Immature natural killer cell (primary cell): ENCODE measurements at regions not wholly inside any gene's neighbourhood (a gene's known extent, or its start where the extent isn't known, plus 50 kb on each side); places are given as distances from the start of the nearest gene placed in this dataset.
A peak's percentile ranks its signal among the peaks of the same experiment; 100 is the strongest.

ENCODE experiments used
- DNase-seq, 3 donors: peaks; one replicate each; pipeline ENCODE4 v3.0.0; 2022; ENCODE audit warnings: mixed read lengths in 1 of 3
- H3K27ac Mint-ChIP-seq, 6 donors: one replicate each; pipeline ENCODE4 v1.8.0; 2020; ENCODE audit warnings: mixed read lengths in 6 of 6, mild to moderate bottlenecking in 5 of 6, inconsistent platforms in 4 of 6, moderate library complexity in 3 of 6
- H3K27me3 Mint-ChIP-seq, 3 donors: one replicate each; pipeline ENCODE4 v1.8.0; 2020 to 2021; ENCODE audit warnings: low read depth in 3 of 3, mild to moderate bottlenecking in 3 of 3, mixed read lengths in 3 of 3, moderate library complexity in 3 of 3, inconsistent platforms in 1 of 3
- H3K36me3 Mint-ChIP-seq, 3 donors: one replicate each; pipeline ENCODE4 v1.8.0; 2020; ENCODE audit warnings: mixed read lengths in 3 of 3, inconsistent platforms in 2 of 3, mild to moderate bottlenecking in 2 of 3
- H3K4me1 Mint-ChIP-seq, 2 donors: one replicate each; pipeline ENCODE4 v1.8.0; 2020; ENCODE audit warnings: inconsistent platforms in 2 of 2, mild to moderate bottlenecking in 2 of 2, mixed read lengths in 2 of 2, moderate library complexity in 1 of 2
- H3K4me3 Mint-ChIP-seq, 5 donors: one replicate each; pipeline ENCODE4 v1.8.0; 2020; ENCODE audit warnings: mild to moderate bottlenecking in 5 of 5, mixed read lengths in 5 of 5, inconsistent platforms in 3 of 5, moderate library complexity in 3 of 5
- H3K9me3 Mint-ChIP-seq, 6 donors: one replicate each; pipeline ENCODE4 v1.8.0; 2020; ENCODE audit warnings: mild to moderate bottlenecking in 6 of 6, mixed read lengths in 6 of 6, inconsistent platforms in 4 of 6, moderate library complexity in 3 of 6

- peaks cover 0 to 3% (median 0%) of the 10 kb centered on the region in 3 donors for H3K36me3 Mint-ChIP-seq
- H3K9me3 Mint-ChIP-seq: peaks cover 0 to 12% (median 4%) of the 10 kb centered on the region in 6 donors
- no peak overlapping the region for H3K27ac Mint-ChIP-seq
- H3K27me3 Mint-ChIP-seq: peaks cover 15 to 25% (median 22%) of the 10 kb centered on the region in 3 donors
- no peak overlapping the region for H3K4me3 Mint-ChIP-seq
- peak; percentile 7 to 33 (median 31) for DNase-seq
- peaks cover 7 to 8% of the 10 kb centered on the region in 2 donors for H3K4me1 Mint-ChIP-seq
These were observed 84.9 kb upstream of the SDK2 start for GRCh38 chr17:73729101-73729500.

- H3K36me3 Mint-ChIP-seq: peaks cover 0 to 3% (median 0%) of the 10 kb centered on the region in 3 donors
- H3K4me1 Mint-ChIP-seq: peaks cover 7 to 8% of the 10 kb centered on the region in 2 donors
- H3K4me3 Mint-ChIP-seq: no peak overlapping the region
- H3K27ac Mint-ChIP-seq: no peak overlapping the region
- peaks cover 12 to 30% (median 30%) of the 10 kb centered on the region in 3 donors for H3K27me3 Mint-ChIP-seq
- no peak for DNase-seq
- peaks cover 0 to 12% (median 4%) of the 10 kb centered on the region in 6 donors for H3K9me3 Mint-ChIP-seq
These were observed 87.5 kb upstream of the SDK2 start for GRCh38 chr17:73731733-73732132.

- peaks cover 0 to 12% (median 4%) of the 10 kb centered on the region in 6 donors for H3K9me3 Mint-ChIP-seq
- peaks cover 9 to 31% (median 28%) of the 10 kb centered on the region in 3 donors for H3K27me3 Mint-ChIP-seq
- DNase-seq: no peak
- H3K4me1 Mint-ChIP-seq: peaks cover 7 to 8% of the 10 kb centered on the region in 2 donors
- H3K36me3 Mint-ChIP-seq: peaks cover 0 to 3% (median 0%) of the 10 kb centered on the region in 3 donors
- H3K4me3 Mint-ChIP-seq: no peak overlapping the region
- no peak overlapping the region for H3K27ac Mint-ChIP-seq
These were observed 89.3 kb upstream of the SDK2 start for GRCh38 chr17:73733517-73733916.

GRCh38 chr17:73735245-73735644, 91.0 kb upstream of the SDK2 start:
- Mint-ChIP-seq H3K27ac (no peak overlapping the region), H3K4me1 (peaks cover 5 to 7% of the 10 kb centered on the region in 2 donors), H3K36me3 (peaks cover 0 to 3% (median 0%) of the 10 kb centered on the region in 3 donors), H3K9me3 (peaks cover 0 to 12% (median 4%) of the 10 kb centered on the region in 6 donors), H3K4me3 (no peak overlapping the region), H3K27me3 (peaks cover 9 to 29% (median 26%) of the 10 kb centered on the region in 3 donors)
- DNase-seq: no peak

GRCh38 chr17:73738751-73739575, 94.7 kb upstream of the SDK2 start:
- no peak for DNase-seq
- Mint-ChIP-seq H3K4me3 (no peak overlapping the region), H3K9me3 (no peaks in the 10 kb centered on the region), H3K27ac (no peak overlapping the region), H3K27me3 (peaks cover 4 to 13% (median 10%) of the 10 kb centered on the region in 3 donors), H3K4me1 (peaks cover 14 to 15% of the 10 kb centered on the region in 2 donors), H3K36me3 (no peaks in the 10 kb centered on the region)

GRCh38 chr17:73740370-73740769, 96.1 kb upstream of the SDK2 start:
- Mint-ChIP-seq H3K36me3 (no peaks in the 10 kb centered on the region), H3K4me1 (peaks cover 14 to 15% of the 10 kb centered on the region in 2 donors), H3K27ac (no peak overlapping the region), H3K9me3 (no peaks in the 10 kb centered on the region), H3K4me3 (peak overlapping the region in 1 of 5 donors; percentile 40), H3K27me3 (peaks cover 5 to 6% (median 6%) of the 10 kb centered on the region in 3 donors)
- no peak for DNase-seq

- H3K9me3 Mint-ChIP-seq: no peaks in the 10 kb centered on the region
- peaks cover 14 to 15% of the 10 kb centered on the region in 2 donors for H3K4me1 Mint-ChIP-seq
- no peak overlapping the region for H3K27ac Mint-ChIP-seq
- DNase-seq: no peak
- no peaks in the 10 kb centered on the region for H3K36me3 Mint-ChIP-seq
- peaks cover 3 to 6% (median 5%) of the 10 kb centered on the region in 3 donors for H3K27me3 Mint-ChIP-seq
- H3K4me3 Mint-ChIP-seq: no peak overlapping the region
These were observed 98.7 kb upstream of the SDK2 start for GRCh38 chr17:73742948-73743381.

GRCh38 chr17:73743518-73744201, 99.4 kb upstream of the SDK2 start:
- peaks cover 14 to 15% of the 10 kb centered on the region in 2 donors for H3K4me1 Mint-ChIP-seq
- H3K36me3 Mint-ChIP-seq: no peaks in the 10 kb centered on the region
- no peaks in the 10 kb centered on the region for H3K9me3 Mint-ChIP-seq
- H3K27ac Mint-ChIP-seq: no peak overlapping the region
- peaks cover 2 to 5% (median 3%) of the 10 kb centered on the region in 3 donors for H3K27me3 Mint-ChIP-seq
- no peak overlapping the region for H3K4me3 Mint-ChIP-seq
- no peak for DNase-seq

GRCh38 chr17:73744411-73744810, 100.2 kb upstream of the SDK2 start:
- H3K4me3 Mint-ChIP-seq: no peak overlapping the region
- peak overlapping the region in 1 of 6 donors; percentile 40 for H3K27ac Mint-ChIP-seq
- H3K4me1 Mint-ChIP-seq: peaks cover 14 to 15% of the 10 kb centered on the region in 2 donors
- no peaks in the 10 kb centered on the region for H3K36me3 Mint-ChIP-seq
- peaks cover 0 to 5% (median 3%) of the 10 kb centered on the region in 3 donors for H3K27me3 Mint-ChIP-seq
- DNase-seq: no peak
- no peaks in the 10 kb centered on the region for H3K9me3 Mint-ChIP-seq

GRCh38 chr17:73746314-73747073, 102.2 kb upstream of the SDK2 start:
- no peak overlapping the region for H3K4me3 Mint-ChIP-seq
- H3K27ac Mint-ChIP-seq: no peak overlapping the region
- no peak for DNase-seq
- peaks cover 0 to 5% (median 2%) of the 10 kb centered on the region in 3 donors for H3K27me3 Mint-ChIP-seq
- H3K4me1 Mint-ChIP-seq: no peaks in the 10 kb centered on the region
- H3K36me3 Mint-ChIP-seq: no peaks in the 10 kb centered on the region
- H3K9me3 Mint-ChIP-seq: no peaks in the 10 kb centered on the region

- H3K27ac Mint-ChIP-seq: no peak overlapping the region
- no peak for DNase-seq
- no peak overlapping the region for H3K4me3 Mint-ChIP-seq
- no peaks in the 10 kb centered on the region for H3K36me3 Mint-ChIP-seq
- H3K4me1 Mint-ChIP-seq: no peaks in the 10 kb centered on the region
- H3K27me3 Mint-ChIP-seq: peaks cover 0 to 5% (median 2%) of the 10 kb centered on the region in 3 donors
- no peaks in the 10 kb centered on the region for H3K9me3 Mint-ChIP-seq
These were observed 103.2 kb upstream of the SDK2 start for GRCh38 chr17:73747221-73748002.

- Mint-ChIP-seq H3K9me3 (no peaks in the 10 kb centered on the region), H3K4me1 (no peaks in the 10 kb centered on the region), H3K4me3 (no peak overlapping the region), H3K36me3 (no peaks in the 10 kb centered on the region), H3K27ac (no peak overlapping the region), H3K27me3 (peaks cover 0 to 5% (median 3%) of the 10 kb centered on the region in 3 donors)
- DNase-seq: no peak
These were observed 104.3 kb upstream of the SDK2 start for GRCh38 chr17:73748508-73748907.

- H3K4me1 Mint-ChIP-seq: no peaks in the 10 kb centered on the region
- H3K9me3 Mint-ChIP-seq: no peaks in the 10 kb centered on the region
These were observed 105.1 kb upstream of the SDK2 start for GRCh38 chr17:73749337-73749823.

More at GRCh38 chr17:73749337-73749823, 105.1 kb upstream of the SDK2 start:
- Mint-ChIP-seq H3K4me3 (no peak overlapping the region), H3K27ac (no peak overlapping the region), H3K36me3 (no peaks in the 10 kb centered on the region), H3K27me3 (peaks cover under 1 to 3% (median 2%) of the 10 kb centered on the region in 3 donors)
- DNase-seq: no peak
